Right lobe of liver (tissue), 6 donors: ENCODE measurements at regions not wholly inside any gene's neighbourhood (a gene's known extent, or its start where the extent isn't known, plus 50 kb on each side); places are given as distances from the start of the nearest gene placed in this dataset.

Experiments
- ATAC-seq, 4 donors: fragments of 200-7000 bp; cut with Tn5 transposase; one replicate each; pipeline ENCODE4 v1.9.1; 2020; ENCODE audit warnings: mild to moderate bottlenecking in 4 of 4, moderate library complexity in 4 of 4
- DNase-seq, 3 donors: peaks; one replicate each; pipeline ENCODE4 v3.0.0-alpha.2; 2020
- H3K27ac ChIP-seq, 3 donors: fragments of 200-600 bp; one replicate each; pipeline ENCODE4 v1.8.0; 2022
- H3K27me3 ChIP-seq, 2 donors: fragments of 200-600 bp; one replicate each; pipeline ENCODE4 v1.8.0; 2022
- H3K36me3 ChIP-seq, 4 donors: fragments of 200-600 bp; sonication (generic) in 1 of 4; one replicate each; pipeline versions ENCODE4 v1.5.1 to v1.8.0; 2017 to 2022; ENCODE audit warnings: control low read depth in 1 of 4
- H3K4me1 ChIP-seq, 4 donors: fragments of 200-600 bp; sonication (generic) in 1 of 4; one replicate each; pipeline versions ENCODE4 v1.5.1 to v1.8.0; 2017 to 2022; ENCODE audit warnings: control low read depth in 1 of 4
- H3K4me3 ChIP-seq, 3 donors: fragments of 200-600 bp; one replicate each; pipeline ENCODE4 v1.8.0; 2022
- H3K9me3 ChIP-seq, 4 donors: fragments of 200-600 bp; sonication (generic) in 1 of 4; one replicate each; pipeline versions ENCODE4 v1.5.1 to v1.8.0; 2017 to 2022; ENCODE audit warnings: control low read depth in 1 of 4
- CTCF ChIP-seq, 4 donors: fragments of 200-600 bp in 3 of 4; fragments of 450-650 bp in 1 of 4; IDR thresholded peaks; one replicate each; pipeline versions ENCODE4 v1.5.1 to v1.8.0; 2016 to 2022; ENCODE audit warnings: antibody characterized with exemption in 4 of 4, mild to moderate bottlenecking in 2 of 4
- POLR2A ChIP-seq: fragments of 450-650 bp; IDR thresholded peaks from one replicate; pipeline ENCODE4 v1.6.1; 2017; ENCODE audit warnings: antibody characterized with exemption, mild to moderate bottlenecking
- WGBS: methylation state at CpG from one replicate; pipeline ENCODE4 v1.1.6; 2018; ENCODE audit warnings: low coverage, low lambda C conversion rate; ENCODE audit not compliant: insufficient coverage; ENCODE audit errors: missing lambda C conversion rate; 5-methylcytosine and 5-hydroxymethylcytosine counted together
- intact Hi-C, 2 donors: fragments of 100-400 bp; cut with DNase I; formaldehyde crosslinking; loops; one replicate each; pipeline versions ENCODE4 v1.11.2 to v1.14.1; 2022
- donor health status: DM: no; HTN: yes; CAD: no.
- donor health status: DM: no; HTN: no; CAD: no.
- donor health status: DM: no; HTN: no; CAD: no.
- donor health status: DM: no; HTN: yes; CAD: no.
- donor health status: DM: no; HTN: yes; CAD: no.

DNA sequence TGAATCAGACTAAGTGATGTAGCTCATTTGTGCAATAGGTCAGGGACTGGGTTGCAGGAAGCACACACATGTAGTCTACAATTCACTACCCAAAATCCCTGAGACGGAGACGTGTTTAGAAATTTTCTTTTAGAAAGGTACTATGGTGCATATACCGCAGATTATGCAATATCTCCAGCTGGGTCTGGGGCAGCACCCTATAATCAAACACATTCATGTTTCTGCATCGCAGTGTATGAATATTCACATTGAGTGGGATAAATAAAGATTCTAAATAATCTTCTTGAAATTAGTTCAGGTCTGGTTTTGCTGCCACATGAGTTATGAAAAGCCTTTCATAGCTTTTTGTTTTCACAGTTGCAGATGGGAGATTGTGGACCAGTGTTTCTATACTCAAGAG lies 395.7 kb upstream of the FANCL start:
- Histone ChIP-seq H3K27me3 (no peaks in the 10 kb centered on the region), H3K27ac (no peak overlapping the region), H3K9me3 (no peaks in the 10 kb centered on the region), H3K4me3 (no peak overlapping the region), H3K36me3 (no peaks in the 10 kb centered on the region), H3K4me1 (no peaks in the 10 kb centered on the region)
- intact Hi-C loops, result no loop called here
- ATAC-seq, result no peak
- 79% methylated on average over 4 of the region's 4 CpGs for WGBS
- DNase-seq, result no peak
- no peak for TF ChIP-seq CTCF (IDR thresholded peaks at IDR 0.05)
- TF ChIP-seq POLR2A, result no peak

- DNase-seq (no peak), ATAC-seq (no peak)
- TF ChIP-seq CTCF (IDR thresholded peaks at IDR 0.05) (no peak), POLR2A (no peak)
- WGBS, result 57% methylated on average over 5 of the region's 5 CpGs
- Histone ChIP-seq H3K27me3 (no peaks in the 10 kb centered on the region), H3K4me3 (no peak overlapping the region), H3K9me3 (no peaks in the 10 kb centered on the region), H3K4me1 (no peaks in the 10 kb centered on the region), H3K27ac (no peak overlapping the region), H3K36me3 (no peaks in the 10 kb centered on the region)
- intact Hi-C loops, result no loop called here
Measured at GRCh38 chr2:58635801-58636375, 394.8 kb upstream of the FANCL start.

GRCh38 chr2:58634653-58635370 lies 393.7 kb upstream of the FANCL start:
- Histone ChIP-seq H3K27ac (no peak overlapping the region), H3K9me3 (no peaks in the 10 kb centered on the region), H3K4me3 (no peak overlapping the region), H3K27me3 (no peaks in the 10 kb centered on the region), H3K4me1 (no peaks in the 10 kb centered on the region), H3K36me3 (no peaks in the 10 kb centered on the region)
- intact Hi-C loops, result no loop called here
- TF ChIP-seq POLR2A (no peak), CTCF (IDR thresholded peaks at IDR 0.05) (no peak)
- ATAC-seq (no peak), DNase-seq (no peak)
- 38% methylated on average over 3 of the region's 4 CpGs for WGBS

DNA sequence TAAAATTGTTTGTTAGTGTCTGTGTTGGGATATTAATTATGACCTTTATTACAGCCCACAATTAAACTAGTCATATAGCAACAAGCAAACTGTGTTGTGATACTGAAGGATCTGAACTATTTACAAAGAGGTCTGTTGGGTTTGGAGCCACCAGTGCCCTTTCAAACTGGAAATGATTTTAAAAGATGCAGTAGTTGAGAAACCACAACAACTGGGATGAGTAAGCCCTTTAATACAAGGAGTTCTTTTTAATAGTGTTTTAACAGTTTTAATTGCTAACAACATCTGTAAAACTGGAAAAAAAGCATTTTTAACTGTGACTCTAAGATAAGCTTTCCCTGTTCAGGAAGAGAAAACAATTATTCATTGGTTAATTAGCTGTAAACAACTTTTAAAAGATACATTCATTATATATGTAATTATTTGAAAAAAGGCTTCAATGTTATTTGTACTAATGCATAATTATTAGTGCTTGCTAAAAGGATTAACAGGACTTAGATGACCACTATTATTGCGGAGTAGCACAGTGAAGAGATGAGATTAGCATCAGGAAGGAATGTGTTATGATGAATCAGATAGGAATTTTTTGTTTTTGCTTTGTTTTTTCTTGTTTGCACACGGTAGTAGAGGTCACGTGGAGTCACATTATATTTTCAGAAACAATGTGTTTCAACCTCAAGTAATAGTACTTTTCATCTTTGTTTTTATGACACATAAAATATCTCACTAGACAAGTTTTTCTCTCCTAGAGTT lies 392.7 kb upstream of the FANCL start:
- Histone ChIP-seq H3K4me1 (no peaks in the 10 kb centered on the region), H3K9me3 (no peaks in the 10 kb centered on the region), H3K36me3 (no peaks in the 10 kb centered on the region), H3K27me3 (no peaks in the 10 kb centered on the region), H3K27ac (no peak overlapping the region), H3K4me3 (no peak overlapping the region)
- no peak for DNase-seq
- intact Hi-C loops, result no loop called here
- TF ChIP-seq POLR2A, result no peak
- no peak for TF ChIP-seq CTCF (IDR thresholded peaks at IDR 0.05)
- WGBS, result 52% methylated on average over 3 of the region's 3 CpGs
- no peak for ATAC-seq
